ENCODE measurements at regions not wholly inside any gene's neighbourhood (a gene's known extent, or its start where the extent isn't known, plus 50 kb on each side); places are given as distances from the start of the nearest gene placed in this dataset.

- ATAC-seq (no peak), DNase-seq (no peak)
- Histone ChIP-seq H3K4me3 (no peak overlapping the region), H3K4me1 (peaks cover 0 to 4% (median 0%) of the 10 kb centered on the region in 12 donors), H3K27me3 (no peaks in the 10 kb centered on the region), H3K36me3 (no peaks in the 10 kb centered on the region), H3K27ac (no peak overlapping the region), H3K9me3 (peaks cover 0 to 3% (median 0%) of the 10 kb centered on the region in 12 donors)
- intact Hi-C loops (cut with DNase I) = no loop called here
- WGBS, 4 donors = 70 to 82% (median 77%) methylated on average over 2 of the region's 2 CpGs
- TF ChIP-seq POLR2A (IDR thresholded peaks at IDR 0.05) = no peak
- TF ChIP-seq CTCF (IDR thresholded peaks at IDR 0.05) = no peak
These were observed 190.1 kb downstream of the LMO4 start for GRCh38 chr1:87518794-87519193.

GRCh38 chr1:87521452-87521851, 192.8 kb downstream of the LMO4 start:
- Histone ChIP-seq H3K27ac (no peak overlapping the region), H3K36me3 (no peaks in the 10 kb centered on the region), H3K4me3 (no peak overlapping the region), H3K27me3 (no peaks in the 10 kb centered on the region), H3K9me3 (peaks cover 0 to 3% (median 0%) of the 10 kb centered on the region in 12 donors), H3K4me1 (peaks cover 0 to 5% (median 0%) of the 10 kb centered on the region in 12 donors)
- intact Hi-C loops (cut with DNase I) = no loop called here
- DNase-seq (no peak), ATAC-seq (no peak)
- 91 to 95% (median 93%) methylated on average over 2 of the region's 2 CpGs for WGBS, 4 donors
- TF ChIP-seq CTCF (IDR thresholded peaks at IDR 0.05) (no peak), POLR2A (IDR thresholded peaks at IDR 0.05) (no peak)

- TF ChIP-seq CTCF (IDR thresholded peaks at IDR 0.05) = no peak
- TF ChIP-seq POLR2A (IDR thresholded peaks at IDR 0.05) = no peak
- H3K4me3 ChIP-seq = no peak overlapping the region
These were observed 194.8 kb downstream of the LMO4 start for GRCh38 chr1:87523466-87523865.

GRCh38 chr1:87524021-87524754, 195.5 kb downstream of the LMO4 start:
- peak in 2 of 5 donors; percentile 26 to 27 for DNase-seq
- Histone ChIP-seq H3K9me3 (peaks cover 0 to 3% (median 0%) of the 10 kb centered on the region in 12 donors), H3K27me3 (no peaks in the 10 kb centered on the region), H3K4me3 (peak overlapping the region in 1 of 12 donors; percentile 12), H3K4me1 (peaks cover 0 to 5% (median 0%) of the 10 kb centered on the region in 12 donors), H3K36me3 (no peaks in the 10 kb centered on the region), H3K27ac (peak overlapping the region in 4 of 12 donors; percentile 11 to 50 (median 31))
- 59 to 75% (median 62%) methylated on average over 14 of the region's 14 CpGs for WGBS, 4 donors
- ATAC-seq = peak in 2 of 4 donors; percentile 52 to 66
- intact Hi-C loops (cut with DNase I) = no loop called here
- TF ChIP-seq CTCF (IDR thresholded peaks at IDR 0.05) = no peak
- no peak for TF ChIP-seq POLR2A (IDR thresholded peaks at IDR 0.05)

More at GRCh38 chr1:87523466-87523865, 194.8 kb downstream of the LMO4 start:
- Histone ChIP-seq H3K36me3 (no peaks in the 10 kb centered on the region), H3K9me3 (peaks cover 0 to 3% (median 0%) of the 10 kb centered on the region in 12 donors), H3K27ac (peak overlapping the region in 3 of 12 donors; percentile 3 to 50 (median 39)), H3K4me1 (peaks cover 0 to 5% (median 0%) of the 10 kb centered on the region in 12 donors), H3K27me3 (no peaks in the 10 kb centered on the region)
- intact Hi-C loops (cut with DNase I) = loop anchor here in 1 of 10 donors (2.0 kb wide), 1 partner anchor 43 kb away; no protein-coding TSS in a partner anchor
- ATAC-seq = no peak
- DNase-seq = peak in 1 of 5 donors; percentile 13
- WGBS, 4 donors = 69 to 80% (median 75%) methylated on average over 3 of the region's 3 CpGs
